WTC11 (cell line): ENCODE measurements at regions not wholly inside any gene's neighbourhood (a gene's known extent, or its start where the extent isn't known, plus 50 kb on each side); places are given as distances from the start of the nearest gene placed in this dataset.

Experiments
- ATAC-seq: fragments of 200-7000 bp; cut with Tn5 transposase; 2 replicates; pipeline ENCODE4 v1.10.0; 2021; ENCODE audit warnings: mild to moderate bottlenecking, moderate library complexity
- CTCF ChIA-PET: fragments of 300-600 bp; sonication (Branson Sonifier 250); formaldehyde crosslinking; loops from one replicate; lab custom pipeline; 2021; ENCODE audit warnings: antibody characterized with exemption; lab: Charles Lee
- POLR2A ChIA-PET: fragments of 350-600 bp; sonication (Branson Sonifier 250); formaldehyde crosslinking; loops from one replicate; lab custom pipeline; 2021; ENCODE audit warnings: antibody characterized with exemption; lab: Charles Lee
- DNase-seq: peaks from one replicate; pipeline ENCODE4 v3.0.0; 2021; ENCODE audit warnings: low spot score
- H3K27ac Mint-ChIP-seq: 2 replicates; pipeline ENCODE4 v1.8.0; 2021; ENCODE audit warnings: mixed read lengths
- H3K27me3 Mint-ChIP-seq: 2 replicates; pipeline ENCODE4 v1.8.0; 2021; ENCODE audit warnings: low read depth, mild to moderate bottlenecking, moderate library complexity, mixed read lengths
- H3K36me3 Mint-ChIP-seq: 2 replicates; pipeline ENCODE4 v1.8.0; 2021; ENCODE audit warnings: mixed read lengths
- H3K4me1 Mint-ChIP-seq: 2 replicates; pipeline ENCODE4 v1.8.0; 2022; ENCODE audit warnings: mixed read lengths
- H3K4me3 Mint-ChIP-seq: 2 replicates; pipeline ENCODE4 v1.8.0; 2021; ENCODE audit warnings: mild to moderate bottlenecking, moderate library complexity, mixed read lengths
- H3K9me3 Mint-ChIP-seq: 2 replicates; pipeline ENCODE4 v1.8.0; 2021; ENCODE audit warnings: mixed read lengths
- AR ChIP-seq: fragments of 250-450 bp; sonication (Bioruptor Pico); IDR thresholded peaks from 2 replicates; pipeline ENCODE4 v1.9.0; 2021; ENCODE audit warnings: mild to moderate bottlenecking
- ATF2 ChIP-seq: sonication (generic); formaldehyde crosslinking; IDR thresholded peaks from 2 replicates; pipeline ENCODE4 v1.8.1; 2022; ENCODE audit warnings: low read depth, missing genetic modification reagents, borderline replicate concordance
- CTCF ChIP-seq: fragments of 200-600 bp; IDR thresholded peaks from 2 replicates; pipeline ENCODE4 v1.8.0; 2022; ENCODE audit warnings: antibody characterized with exemption
- EMX1 ChIP-seq: fragments of 250-450 bp; sonication (Bioruptor Pico); IDR thresholded peaks from 2 replicates; pipeline ENCODE4 v1.8.0; 2021; ENCODE audit warnings: mild to moderate bottlenecking
- ETV6 ChIP-seq: sonication (generic); formaldehyde crosslinking; IDR thresholded peaks from 2 replicates; pipeline ENCODE4 v1.8.1; 2022; ENCODE audit warnings: mild to moderate bottlenecking, missing genetic modification reagents
- GABPB1 ChIP-seq: sonication (generic); formaldehyde crosslinking; IDR thresholded peaks from 2 replicates; pipeline ENCODE4 v1.8.1; 2023; ENCODE audit warnings: mild to moderate bottlenecking, missing genetic modification reagents
- GTF2I ChIP-seq: fragments of 250-450 bp; sonication (Bioruptor Pico); conservative IDR thresholded peaks from 2 replicates; pipeline ENCODE4 v1.4.0; 2021; ENCODE audit warnings: mild to moderate bottlenecking
- JUN ChIP-seq: sonication (generic); formaldehyde crosslinking; IDR thresholded peaks from 2 replicates; pipeline ENCODE4 v1.8.0; 2023; ENCODE audit warnings: mild to moderate bottlenecking, missing genetic modification reagents
- MAX ChIP-seq: sonication (generic); formaldehyde crosslinking; IDR thresholded peaks from 2 replicates; pipeline ENCODE4 v1.8.0; 2022; ENCODE audit warnings: mild to moderate bottlenecking, missing genetic modification reagents
- MYBL2 ChIP-seq: sonication (generic); formaldehyde crosslinking; IDR thresholded peaks from 2 replicates; pipeline ENCODE4 v1.8.1; 2023; ENCODE audit warnings: mild to moderate bottlenecking, moderate library complexity, missing genetic modification reagents
- NFATC4 ChIP-seq: fragments of 250-450 bp; sonication (Bioruptor Pico); IDR thresholded peaks from 2 replicates; pipeline ENCODE4 v1.9.0; 2021; ENCODE audit warnings: mild to moderate bottlenecking
- NFYB ChIP-seq: sonication (generic); formaldehyde crosslinking; conservative IDR thresholded peaks from 2 replicates; pipeline ENCODE4 v1.8.0; 2022; ENCODE audit warnings: low read depth, missing genetic modification reagents
- ZNF219 ChIP-seq: sonication (generic); formaldehyde crosslinking; IDR thresholded peaks from 2 replicates; pipeline ENCODE4 v1.8.0; 2023; ENCODE audit warnings: missing genetic modification reagents, mild to moderate bottlenecking, borderline replicate concordance
- ZNF232 ChIP-seq: sonication (generic); formaldehyde crosslinking; IDR thresholded peaks from 2 replicates; pipeline ENCODE4 v1.8.0; 2022; ENCODE audit warnings: mild to moderate bottlenecking, missing genetic modification reagents
- ZNF423 ChIP-seq: fragments of 250-450 bp; sonication (Bioruptor Pico); IDR thresholded peaks from 2 replicates; pipeline ENCODE4 v2.1.2; 2022; ENCODE audit warnings: mild to moderate bottlenecking, moderate library complexity
- ZSCAN18 ChIP-seq: fragments of 250-450 bp; sonication (Bioruptor Pico); IDR thresholded peaks from 2 replicates; pipeline ENCODE4 v2.1.2; 2022; ENCODE audit warnings: mild to moderate bottlenecking, moderate library complexity
- TF ChIP-seq, protein P1 (sequence below): sonication (generic); formaldehyde crosslinking; IDR thresholded peaks from 2 replicates; pipeline ENCODE4 v1.8.0; 2022; ENCODE audit warnings: missing genetic modification reagents
- TF ChIP-seq, protein P2 (sequence below): sonication (generic); formaldehyde crosslinking; conservative IDR thresholded peaks from 2 replicates; pipeline ENCODE4 v1.8.1; 2022; ENCODE audit warnings: mild to moderate bottlenecking, missing genetic modification reagents
- TF ChIP-seq, protein P3 (sequence below): sonication (generic); formaldehyde crosslinking; IDR thresholded peaks from 2 replicates; pipeline ENCODE4 v1.8.1; 2022; ENCODE audit warnings: missing genetic modification reagents, borderline replicate concordance
- TF ChIP-seq, protein P4 (sequence below): sonication (generic); formaldehyde crosslinking; IDR thresholded peaks from 2 replicates; pipeline ENCODE4 v1.8.0; 2022; ENCODE audit warnings: mild to moderate bottlenecking, missing genetic modification reagents

DNA sequence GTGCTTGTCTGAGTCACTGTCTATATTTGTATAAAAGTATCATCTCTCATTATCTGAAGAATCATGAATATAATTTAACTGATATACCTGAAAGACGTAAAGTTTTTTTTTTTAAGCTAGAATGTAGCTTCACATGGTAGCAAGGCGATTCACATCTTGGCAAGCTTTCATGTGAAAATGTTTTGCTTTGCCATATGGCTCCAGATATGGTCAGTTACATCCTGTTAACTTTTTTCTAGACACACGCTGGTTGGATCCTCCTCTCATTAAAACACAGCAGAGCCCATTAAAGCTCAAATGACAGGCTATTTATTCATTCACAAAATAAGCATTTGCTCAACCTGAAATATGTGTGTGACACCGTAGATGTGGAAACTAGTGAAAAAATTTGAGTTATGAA lies 412.8 kb downstream of the KIF2B start:
- Mint-ChIP-seq H3K4me1 (no peaks in the 10 kb centered on the region), H3K9me3 (peaks cover 66% of the 10 kb centered on the region), H3K27me3 (no peaks in the 10 kb centered on the region), H3K36me3 (peaks cover 40% of the 10 kb centered on the region), H3K27ac (no peak overlapping the region), H3K4me3 (no peak overlapping the region)
- TF ChIP-seq GABPB1 (CRISPR knock-in tag) (no peak), MAX (no peak), ZNF219 (no peak), GTF2I (no peak)
- TF ChIP-seq, protein P1, sequence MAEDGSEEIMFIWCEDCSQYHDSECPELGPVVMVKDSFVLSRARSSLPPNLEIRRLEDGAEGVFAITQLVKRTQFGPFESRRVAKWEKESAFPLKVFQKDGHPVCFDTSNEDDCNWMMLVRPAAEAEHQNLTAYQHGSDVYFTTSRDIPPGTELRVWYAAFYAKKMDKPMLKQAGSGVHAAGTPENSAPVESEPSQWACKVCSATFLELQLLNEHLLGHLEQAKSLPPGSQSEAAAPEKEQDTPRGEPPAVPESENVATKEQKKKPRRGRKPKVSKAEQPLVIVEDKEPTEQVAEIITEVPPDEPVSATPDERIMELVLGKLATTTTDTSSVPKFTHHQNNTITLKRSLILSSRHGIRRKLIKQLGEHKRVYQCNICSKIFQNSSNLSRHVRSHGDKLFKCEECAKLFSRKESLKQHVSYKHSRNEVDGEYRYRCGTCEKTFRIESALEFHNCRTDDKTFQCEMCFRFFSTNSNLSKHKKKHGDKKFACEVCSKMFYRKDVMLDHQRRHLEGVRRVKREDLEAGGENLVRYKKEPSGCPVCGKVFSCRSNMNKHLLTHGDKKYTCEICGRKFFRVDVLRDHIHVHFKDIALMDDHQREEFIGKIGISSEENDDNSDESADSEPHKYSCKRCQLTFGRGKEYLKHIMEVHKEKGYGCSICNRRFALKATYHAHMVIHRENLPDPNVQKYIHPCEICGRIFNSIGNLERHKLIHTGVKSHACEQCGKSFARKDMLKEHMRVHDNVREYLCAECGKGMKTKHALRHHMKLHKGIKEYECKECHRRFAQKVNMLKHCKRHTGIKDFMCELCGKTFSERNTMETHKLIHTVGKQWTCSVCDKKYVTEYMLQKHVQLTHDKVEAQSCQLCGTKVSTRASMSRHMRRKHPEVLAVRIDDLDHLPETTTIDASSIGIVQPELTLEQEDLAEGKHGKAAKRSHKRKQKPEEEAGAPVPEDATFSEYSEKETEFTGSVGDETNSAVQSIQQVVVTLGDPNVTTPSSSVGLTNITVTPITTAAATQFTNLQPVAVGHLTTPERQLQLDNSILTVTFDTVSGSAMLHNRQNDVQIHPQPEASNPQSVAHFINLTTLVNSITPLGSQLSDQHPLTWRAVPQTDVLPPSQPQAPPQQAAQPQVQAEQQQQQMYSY (CRISPR knock-in tag) = no peak
- TF ChIP-seq, protein P2, sequence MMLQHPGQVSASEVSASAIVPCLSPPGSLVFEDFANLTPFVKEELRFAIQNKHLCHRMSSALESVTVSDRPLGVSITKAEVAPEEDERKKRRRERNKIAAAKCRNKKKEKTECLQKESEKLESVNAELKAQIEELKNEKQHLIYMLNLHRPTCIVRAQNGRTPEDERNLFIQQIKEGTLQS (CRISPR knock-in tag) = no peak
- no peak for DNase-seq
- ChIA-PET CTCF (no interaction called here), POLR2A (no interaction called here)
- ATAC-seq = no peak

DNA sequence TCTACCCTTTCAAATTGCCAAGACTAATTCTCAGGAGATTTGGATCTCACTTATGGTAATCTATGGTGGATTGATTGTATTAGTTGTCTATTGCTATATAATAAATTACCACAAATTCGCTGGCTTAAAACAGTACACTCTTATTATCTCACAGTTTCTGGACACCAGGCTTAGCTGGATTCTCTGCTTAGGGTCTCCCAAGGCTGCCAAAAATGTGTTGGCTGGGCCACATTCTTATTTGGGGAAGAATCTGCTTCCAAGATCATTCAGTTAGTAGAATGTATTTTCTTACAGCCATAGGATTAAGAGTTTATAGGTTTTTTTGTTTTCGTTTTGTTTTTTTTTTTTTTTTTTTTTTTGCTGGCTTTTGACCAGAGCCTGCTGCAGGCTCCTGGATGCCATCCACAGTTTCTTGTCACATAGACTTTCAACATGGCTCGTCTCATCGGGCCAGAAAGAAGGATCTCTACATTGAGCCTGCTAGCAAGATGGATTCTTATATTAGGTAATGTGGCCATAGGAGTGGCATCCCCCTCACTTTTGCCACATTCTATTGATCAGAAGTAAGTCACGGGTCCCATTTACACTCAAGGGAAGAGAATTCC lies 415.3 kb downstream of the KIF2B start:
- no peak for TF ChIP-seq ETV6
- TF ChIP-seq AR (CRISPR knock-in tag) = no peak
- no peak for TF ChIP-seq ATF2 (CRISPR knock-in tag)
- no peak for TF ChIP-seq ZNF423 (CRISPR knock-in tag)
- TF ChIP-seq ZNF232 (CRISPR knock-in tag) = no peak
- no peak for TF ChIP-seq NFATC4 (CRISPR knock-in tag)
- no peak for TF ChIP-seq EMX1
- TF ChIP-seq, protein P3, sequence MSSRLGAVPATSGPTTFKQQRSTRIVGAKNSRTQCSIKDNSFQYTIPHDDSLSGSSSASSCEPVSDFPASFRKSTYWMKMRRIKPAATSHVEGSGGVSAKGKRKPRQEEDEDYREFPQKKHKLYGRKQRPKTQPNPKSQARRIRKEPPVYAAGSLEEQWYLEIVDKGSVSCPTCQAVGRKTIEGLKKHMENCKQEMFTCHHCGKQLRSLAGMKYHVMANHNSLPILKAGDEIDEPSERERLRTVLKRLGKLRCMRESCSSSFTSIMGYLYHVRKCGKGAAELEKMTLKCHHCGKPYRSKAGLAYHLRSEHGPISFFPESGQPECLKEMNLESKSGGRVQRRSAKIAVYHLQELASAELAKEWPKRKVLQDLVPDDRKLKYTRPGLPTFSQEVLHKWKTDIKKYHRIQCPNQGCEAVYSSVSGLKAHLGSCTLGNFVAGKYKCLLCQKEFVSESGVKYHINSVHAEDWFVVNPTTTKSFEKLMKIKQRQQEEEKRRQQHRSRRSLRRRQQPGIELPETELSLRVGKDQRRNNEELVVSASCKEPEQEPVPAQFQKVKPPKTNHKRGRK (CRISPR knock-in tag) = no peak
- TF ChIP-seq JUN = no peak
- TF ChIP-seq GTF2I = no peak
- no peak for TF ChIP-seq ZSCAN18
- TF ChIP-seq MYBL2 (CRISPR knock-in tag) = no peak
- no peak for TF ChIP-seq MAX
- TF ChIP-seq, protein P4, sequence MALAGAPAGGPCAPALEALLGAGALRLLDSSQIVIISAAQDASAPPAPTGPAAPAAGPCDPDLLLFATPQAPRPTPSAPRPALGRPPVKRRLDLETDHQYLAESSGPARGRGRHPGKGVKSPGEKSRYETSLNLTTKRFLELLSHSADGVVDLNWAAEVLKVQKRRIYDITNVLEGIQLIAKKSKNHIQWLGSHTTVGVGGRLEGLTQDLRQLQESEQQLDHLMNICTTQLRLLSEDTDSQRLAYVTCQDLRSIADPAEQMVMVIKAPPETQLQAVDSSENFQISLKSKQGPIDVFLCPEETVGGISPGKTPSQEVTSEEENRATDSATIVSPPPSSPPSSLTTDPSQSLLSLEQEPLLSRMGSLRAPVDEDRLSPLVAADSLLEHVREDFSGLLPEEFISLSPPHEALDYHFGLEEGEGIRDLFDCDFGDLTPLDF (CRISPR knock-in tag) = no peak
- no peak for TF ChIP-seq NFYB (CRISPR knock-in tag)
- TF ChIP-seq CTCF = no peak
- ChIA-PET CTCF (no interaction called here), POLR2A (no interaction called here)
- DNase-seq (no peak), ATAC-seq (no peak)
- peaks cover 68% of the 10 kb centered on the region for H3K9me3 Mint-ChIP-seq
- no peaks in the 10 kb centered on the region for H3K27me3 Mint-ChIP-seq
- H3K27ac Mint-ChIP-seq = no peak overlapping the region
- H3K4me3 Mint-ChIP-seq = no peak overlapping the region
- H3K4me1 Mint-ChIP-seq = no peaks in the 10 kb centered on the region
- H3K36me3 Mint-ChIP-seq = peaks cover 46% of the 10 kb centered on the region
